Mucosa of rectum (tissue), 2 donors: ENCODE measurements at regions not wholly inside any gene's neighbourhood (a gene's known extent, or its start where the extent isn't known, plus 50 kb on each side); places are given as distances from the start of the nearest gene placed in this dataset.

ENCODE experiments used
- H3K27ac ChIP-seq, 2 donors: one replicate each; pipeline ENCODE4 v1.7.0; 2013; ENCODE audit warnings: inconsistent platforms in 2 of 2, low read depth in 2 of 2, low read length in 2 of 2
- H3K27me3 ChIP-seq, 2 donors: one replicate each; pipeline ENCODE4 v1.7.0; 2013; ENCODE audit warnings: low read length in 2 of 2; ENCODE audit not compliant: control insufficient read depth in 2 of 2, insufficient read depth in 2 of 2
- H3K36me3 ChIP-seq, 2 donors: one replicate each; pipeline ENCODE4 v1.7.0; 2013; ENCODE audit warnings: low read length in 2 of 2; ENCODE audit not compliant: control insufficient read depth in 2 of 2, insufficient read depth in 2 of 2
- H3K4me1 ChIP-seq, 2 donors: one replicate each; pipeline ENCODE4 v1.7.0; 2013; ENCODE audit warnings: low read length in 2 of 2, mild to moderate bottlenecking in 1 of 2; ENCODE audit not compliant: control insufficient read depth in 2 of 2, insufficient read depth in 2 of 2
- H3K4me3 ChIP-seq, 2 donors: one replicate each; pipeline ENCODE4 v1.7.0; 2013; ENCODE audit warnings: low read length in 2 of 2
- H3K9ac ChIP-seq, 2 donors: one replicate each; pipeline ENCODE4 v1.7.0; 2013; ENCODE audit warnings: low read length in 2 of 2, low read depth in 1 of 2, mild to moderate bottlenecking in 1 of 2
- H3K9me3 ChIP-seq, 2 donors: one replicate each; pipeline ENCODE4 v1.7.0; 2013; ENCODE audit warnings: low read length in 2 of 2; ENCODE audit not compliant: control insufficient read depth in 2 of 2
- donor health status: healthy.
- donor health status: Normal muscosa, but diverticular disease.

GRCh38 chr6:51257938-51258337, 439.3 kb downstream of the TFAP2B start:
- H3K36me3 ChIP-seq = no peaks in the 10 kb centered on the region
- no peak overlapping the region for H3K4me3 ChIP-seq
- H3K9ac ChIP-seq = no peak overlapping the region
- H3K4me1 ChIP-seq = no peaks in the 10 kb centered on the region
- H3K27ac ChIP-seq = no peak overlapping the region
- H3K9me3 ChIP-seq = no peaks in the 10 kb centered on the region
- H3K27me3 ChIP-seq = no peaks in the 10 kb centered on the region

GRCh38 chr6:51260003-51260402, 441.3 kb downstream of the TFAP2B start:
- H3K27ac ChIP-seq = no peak overlapping the region
- H3K4me1 ChIP-seq = no peaks in the 10 kb centered on the region
- H3K9me3 ChIP-seq = no peaks in the 10 kb centered on the region
- no peaks in the 10 kb centered on the region for H3K27me3 ChIP-seq
- H3K9ac ChIP-seq = no peak overlapping the region
- H3K36me3 ChIP-seq = no peaks in the 10 kb centered on the region
- H3K4me3 ChIP-seq = no peak overlapping the region

GRCh38 chr6:51261691-51262090, 443.0 kb downstream of the TFAP2B start:
- H3K27ac ChIP-seq = no peak overlapping the region
- no peaks in the 10 kb centered on the region for H3K4me1 ChIP-seq
- H3K9me3 ChIP-seq = no peaks in the 10 kb centered on the region
- no peaks in the 10 kb centered on the region for H3K27me3 ChIP-seq
- H3K9ac ChIP-seq = no peak overlapping the region
- no peak overlapping the region for H3K4me3 ChIP-seq
- no peaks in the 10 kb centered on the region for H3K36me3 ChIP-seq

- H3K4me3 ChIP-seq = no peak overlapping the region
- H3K27me3 ChIP-seq = no peaks in the 10 kb centered on the region
- H3K9ac ChIP-seq = no peak overlapping the region
- no peak overlapping the region for H3K27ac ChIP-seq
- H3K4me1 ChIP-seq = no peaks in the 10 kb centered on the region
- H3K9me3 ChIP-seq = no peaks in the 10 kb centered on the region
- no peaks in the 10 kb centered on the region for H3K36me3 ChIP-seq
These were observed 446.8 kb downstream of the TFAP2B start for GRCh38 chr6:51265426-51265825.

GRCh38 chr6:51266604-51267003, 447.9 kb downstream of the TFAP2B start:
- Histone ChIP-seq H3K4me1 (no peaks in the 10 kb centered on the region), H3K27me3 (no peaks in the 10 kb centered on the region), H3K27ac (no peak overlapping the region), H3K4me3 (no peak overlapping the region), H3K9ac (no peak overlapping the region), H3K9me3 (no peaks in the 10 kb centered on the region), H3K36me3 (no peaks in the 10 kb centered on the region)

- no peak overlapping the region for H3K4me3 ChIP-seq
- H3K4me1 ChIP-seq = no peaks in the 10 kb centered on the region
- H3K9ac ChIP-seq = no peak overlapping the region
- no peaks in the 10 kb centered on the region for H3K9me3 ChIP-seq
- H3K36me3 ChIP-seq = no peaks in the 10 kb centered on the region
- H3K27me3 ChIP-seq = no peaks in the 10 kb centered on the region
- H3K27ac ChIP-seq = no peak overlapping the region
These were observed 450.0 kb downstream of the TFAP2B start for GRCh38 chr6:51268666-51269065.

- no peaks in the 10 kb centered on the region for H3K36me3 ChIP-seq
- H3K27ac ChIP-seq = no peak overlapping the region
- no peaks in the 10 kb centered on the region for H3K4me1 ChIP-seq
- no peaks in the 10 kb centered on the region for H3K27me3 ChIP-seq
- no peak overlapping the region for H3K9ac ChIP-seq
- H3K4me3 ChIP-seq = no peak overlapping the region
- H3K9me3 ChIP-seq = no peaks in the 10 kb centered on the region
These were observed 451.2 kb downstream of the TFAP2B start for GRCh38 chr6:51269876-51270275.

- no peaks in the 10 kb centered on the region for H3K4me1 ChIP-seq
- no peaks in the 10 kb centered on the region for H3K9me3 ChIP-seq
- no peak overlapping the region for H3K9ac ChIP-seq
- no peak overlapping the region for H3K27ac ChIP-seq
- no peak overlapping the region for H3K4me3 ChIP-seq
- H3K36me3 ChIP-seq = no peaks in the 10 kb centered on the region
- no peaks in the 10 kb centered on the region for H3K27me3 ChIP-seq
These were observed 452.9 kb downstream of the TFAP2B start for GRCh38 chr6:51271615-51272014.

GRCh38 chr6:51273228-51273961, 454.7 kb downstream of the TFAP2B start:
- Histone ChIP-seq H3K36me3 (no peaks in the 10 kb centered on the region), H3K9ac (no peak overlapping the region), H3K4me1 (no peaks in the 10 kb centered on the region), H3K9me3 (no peaks in the 10 kb centered on the region), H3K27me3 (no peaks in the 10 kb centered on the region), H3K4me3 (no peak overlapping the region), H3K27ac (no peak overlapping the region)

GRCh38 chr6:51277474-51277873, 458.8 kb downstream of the TFAP2B start:
- H3K9ac ChIP-seq = no peak overlapping the region
- no peak overlapping the region for H3K4me3 ChIP-seq
- H3K9me3 ChIP-seq = no peaks in the 10 kb centered on the region
- H3K27me3 ChIP-seq = no peaks in the 10 kb centered on the region
- no peaks in the 10 kb centered on the region for H3K4me1 ChIP-seq
- no peaks in the 10 kb centered on the region for H3K36me3 ChIP-seq
- no peak overlapping the region for H3K27ac ChIP-seq

- Histone ChIP-seq H3K27ac (no peak overlapping the region), H3K4me1 (no peaks in the 10 kb centered on the region), H3K4me3 (no peak overlapping the region), H3K36me3 (no peaks in the 10 kb centered on the region), H3K9ac (no peak overlapping the region), H3K9me3 (no peaks in the 10 kb centered on the region), H3K27me3 (no peaks in the 10 kb centered on the region)
These were observed 463.4 kb downstream of the TFAP2B start for GRCh38 chr6:51282026-51282425.
